HG03571 (cell line): ENCODE measurements at regions not wholly inside any gene's neighbourhood (a gene's known extent, or its start where the extent isn't known, plus 50 kb on each side); places are given as distances from the start of the nearest gene placed in this dataset.

Experiments used
- ATAC-seq: cut with Tn5 transposase; IDR thresholded peaks from one replicate; pipeline ENCODE4 v1.9.1; 2021; ENCODE audit not compliant: unreplicated experiment

DNA sequence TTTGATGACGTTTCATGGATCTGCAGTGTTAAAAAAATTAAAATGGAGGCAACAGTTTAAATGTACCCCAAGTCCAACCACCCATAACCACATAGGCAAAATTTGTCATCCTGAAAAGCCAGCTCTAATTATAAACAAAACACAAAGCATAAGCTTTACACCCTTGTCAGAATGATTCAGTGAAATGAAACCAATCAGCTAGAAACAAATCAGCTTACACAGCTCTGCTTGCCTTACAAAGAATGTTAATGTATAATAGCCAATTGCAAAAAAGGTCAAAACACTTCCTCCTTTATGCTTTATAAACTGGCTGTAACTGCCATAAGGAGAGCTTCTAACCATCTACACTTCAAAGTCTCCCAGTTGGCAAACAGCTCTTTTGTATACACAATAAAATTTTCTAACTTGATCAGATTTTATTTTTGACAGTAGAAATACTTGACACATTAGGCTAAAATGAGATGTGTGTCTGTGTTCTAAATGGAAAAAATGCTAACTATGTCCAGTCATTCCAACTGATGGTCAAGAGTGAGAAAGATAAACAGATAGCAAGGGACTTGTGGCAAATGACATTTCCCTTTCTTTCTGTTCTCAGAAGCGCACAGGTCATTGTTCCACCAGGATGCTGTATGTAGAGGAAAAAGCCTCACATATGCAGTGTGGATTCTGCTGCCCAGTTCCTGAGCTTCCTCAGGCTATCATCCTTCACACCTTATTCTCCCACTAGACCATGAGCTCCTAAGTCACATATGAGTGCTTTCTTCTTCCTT is 344.3 kb upstream of the ID4 start:
- no peak for ATAC-seq

DNA sequence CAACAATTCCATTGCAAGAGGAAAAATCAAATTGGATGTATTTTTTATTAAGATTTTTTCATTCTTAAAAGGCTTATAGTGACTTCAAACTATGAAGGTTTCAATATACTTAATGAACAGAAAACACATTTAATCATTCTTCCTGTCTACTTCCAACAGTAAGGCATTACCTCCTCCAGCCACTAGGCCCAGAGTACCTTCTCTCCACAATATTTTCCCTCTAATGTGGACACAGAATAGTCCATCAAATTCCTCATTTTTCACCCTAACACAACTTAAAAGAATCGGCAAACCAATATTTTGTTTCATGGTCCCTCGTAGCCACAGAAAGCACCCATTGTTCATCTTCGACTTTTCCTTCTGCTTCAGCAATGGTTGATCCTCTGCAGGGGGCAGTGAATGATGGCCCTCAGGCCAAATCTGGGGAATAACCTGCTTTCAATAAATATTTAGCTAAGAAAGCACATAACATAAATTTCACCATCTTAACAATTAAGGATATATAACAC is 335.4 kb upstream of the ID4 start:
- no peak for ATAC-seq

DNA sequence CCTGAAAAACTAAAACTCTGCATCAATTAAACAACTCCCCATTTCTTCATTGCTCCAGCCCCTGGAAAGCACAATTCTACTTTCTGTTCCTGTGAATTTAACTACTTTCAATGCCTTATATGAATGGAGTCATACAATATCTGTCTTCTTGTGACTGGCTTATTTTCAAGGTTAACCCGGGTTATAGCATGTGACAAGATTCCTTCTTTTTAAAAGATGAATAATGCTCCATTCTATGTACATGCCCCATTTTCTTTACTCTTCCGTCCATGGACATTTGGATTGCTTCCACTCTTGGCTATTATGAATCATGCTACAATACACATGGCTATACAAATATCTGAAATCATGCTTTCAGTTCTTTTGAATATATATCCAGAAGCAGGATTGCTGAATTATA is 334.9 kb upstream of the ID4 start:
- ATAC-seq: no peak

DNA sequence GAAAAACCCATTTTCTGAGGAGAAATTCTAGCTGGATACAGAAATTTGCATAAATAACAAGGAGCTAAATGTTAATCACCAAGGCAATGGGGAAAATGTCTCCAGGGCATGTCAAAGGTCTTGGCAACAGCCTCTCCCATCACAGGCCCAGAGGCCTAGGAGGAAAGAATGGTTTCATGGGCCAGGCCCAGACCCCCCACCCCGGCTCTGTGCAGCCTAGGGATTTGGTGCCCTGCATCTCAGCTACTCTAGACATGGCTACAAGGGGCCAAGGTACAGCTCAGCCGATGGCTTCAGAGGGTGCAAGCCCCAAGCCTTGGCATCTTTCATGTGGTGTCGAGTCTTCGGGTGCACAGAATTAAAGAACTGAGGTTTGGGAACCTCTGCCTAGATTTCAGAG is 321.2 kb upstream of the ID4 start:
- ATAC-seq: no peak

DNA sequence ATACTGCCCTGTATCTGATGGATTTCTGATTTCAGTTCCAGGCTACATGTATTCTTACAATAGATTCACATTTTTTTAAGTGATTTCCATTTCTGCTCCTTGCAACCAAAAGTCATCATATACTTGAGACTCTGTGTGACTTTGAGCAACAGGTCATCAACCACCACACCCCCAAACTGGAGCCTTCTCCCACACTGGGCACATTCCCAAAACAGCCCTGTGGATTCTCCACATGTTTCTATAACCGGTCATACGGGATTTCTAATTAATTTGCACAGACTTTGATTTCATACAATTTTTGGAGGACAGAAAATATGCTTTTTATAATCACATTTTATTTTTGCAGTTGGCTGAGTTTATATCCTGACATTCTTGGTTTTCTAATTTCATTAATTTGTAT is 317.2 kb upstream of the ID4 start:
- ATAC-seq: no peak

DNA sequence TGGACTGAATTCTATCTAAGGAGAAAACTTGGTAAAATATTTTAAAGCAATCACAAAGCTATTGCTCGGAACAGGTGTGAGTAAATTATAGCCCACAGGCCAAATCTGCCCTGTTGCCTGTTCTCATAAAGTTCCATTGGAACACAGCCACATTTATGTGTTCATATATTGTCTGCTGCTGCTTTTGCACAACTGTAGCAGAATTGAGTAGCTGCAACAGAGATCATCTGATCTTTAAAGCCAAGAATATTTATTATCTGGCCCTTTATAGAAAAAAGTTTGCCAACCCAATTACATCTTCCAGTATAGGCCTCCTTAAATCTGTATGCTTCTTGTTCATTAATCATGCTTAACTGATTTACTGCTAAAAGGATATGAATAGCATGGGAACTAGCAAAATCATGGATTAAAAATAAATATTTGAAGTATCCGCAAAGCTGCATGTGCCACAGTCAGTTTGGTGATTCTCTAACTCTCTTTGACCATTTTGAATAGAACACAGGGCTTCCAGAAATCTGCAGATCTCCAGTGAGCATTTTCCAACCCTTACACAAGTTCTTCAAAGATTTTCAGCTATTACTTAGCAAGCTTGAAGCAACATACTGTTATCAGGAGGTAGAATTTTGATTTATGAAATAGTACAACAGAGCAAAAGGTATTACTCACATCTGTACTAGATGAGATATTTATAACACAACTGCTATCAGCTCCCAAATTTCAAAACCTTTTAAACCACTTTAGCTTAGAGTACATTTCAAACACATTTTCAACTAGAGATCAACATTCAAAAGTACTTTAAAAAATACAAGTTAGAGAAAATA is 312.6 kb upstream of the ID4 start:
- no peak for ATAC-seq

DNA sequence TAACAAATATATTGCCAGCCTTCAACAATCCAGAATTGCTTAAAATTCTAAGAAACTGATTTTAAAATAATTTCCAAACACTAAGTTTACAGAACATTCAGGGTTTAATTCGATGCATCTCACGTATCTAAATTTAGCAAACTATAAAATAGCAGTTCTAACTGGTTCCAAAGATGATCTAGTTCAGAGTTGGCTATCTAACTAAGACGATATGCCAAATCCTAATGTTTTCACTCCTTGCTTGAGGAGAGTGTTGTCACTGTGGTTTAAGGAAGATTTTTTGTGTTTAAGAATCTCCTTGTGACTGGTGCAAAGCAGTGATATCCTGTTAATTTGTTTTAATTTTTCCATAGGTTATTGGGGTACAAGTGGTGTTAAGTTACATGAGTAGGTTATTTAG is 311.5 kb upstream of the ID4 start:
- no peak for ATAC-seq

DNA sequence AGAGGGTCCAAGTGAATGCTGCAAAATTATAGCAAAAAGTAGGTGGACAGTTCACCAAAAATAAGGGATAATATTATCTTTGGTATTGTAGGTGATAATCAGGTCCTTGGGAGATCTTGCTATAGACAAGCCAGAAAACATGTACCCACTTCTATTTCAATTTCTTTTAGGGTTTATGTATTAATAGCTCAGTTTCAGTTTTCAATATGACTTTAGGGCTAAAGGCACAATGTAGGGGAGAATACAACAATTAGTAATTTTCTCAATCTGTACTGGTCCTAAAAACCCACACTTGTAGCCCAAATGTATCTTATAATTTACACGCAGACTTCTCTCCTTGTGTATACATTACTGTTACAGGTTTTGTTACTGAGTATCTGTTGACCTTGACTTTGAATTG is 307.0 kb upstream of the ID4 start:
- no peak for ATAC-seq

DNA sequence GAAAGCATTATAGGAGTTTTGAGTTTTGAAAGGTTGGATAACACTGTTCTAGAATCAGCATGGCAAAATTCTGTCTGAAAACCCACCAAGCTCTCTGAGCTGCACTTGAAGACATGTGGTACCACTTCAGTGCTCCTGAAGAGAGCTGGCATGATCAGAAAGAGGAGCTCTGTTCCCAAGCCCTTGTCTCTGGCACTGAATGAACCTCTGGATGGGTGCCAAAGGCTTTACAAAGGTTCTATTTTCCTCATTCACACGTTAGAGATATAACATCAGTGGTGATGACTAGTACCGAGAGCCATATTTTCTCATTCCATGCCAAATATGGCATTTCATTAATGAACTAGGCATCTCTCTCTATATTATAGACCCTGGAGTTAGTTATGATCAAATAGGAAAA is 301.8 kb upstream of the ID4 start:
- ATAC-seq: no peak

DNA sequence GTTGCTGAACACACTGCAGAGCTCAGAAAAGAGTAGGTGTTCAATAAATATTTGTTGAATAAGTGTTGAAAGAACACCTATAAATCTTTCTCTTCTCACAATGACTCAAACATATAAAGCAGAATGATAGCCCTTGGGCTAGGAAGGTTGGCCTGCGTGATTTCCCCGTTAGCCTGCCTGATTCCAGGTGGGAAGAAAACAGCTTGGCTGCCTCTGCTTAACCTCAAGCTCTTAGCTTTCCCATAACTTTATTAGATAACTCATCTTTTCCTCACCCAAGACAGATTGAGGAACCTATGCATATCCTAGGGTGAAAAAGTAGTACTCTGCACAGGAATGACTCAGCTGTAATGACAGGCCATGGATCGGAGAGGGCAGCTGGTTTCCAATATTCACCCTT is 300.3 kb upstream of the ID4 start:
- no peak for ATAC-seq

DNA sequence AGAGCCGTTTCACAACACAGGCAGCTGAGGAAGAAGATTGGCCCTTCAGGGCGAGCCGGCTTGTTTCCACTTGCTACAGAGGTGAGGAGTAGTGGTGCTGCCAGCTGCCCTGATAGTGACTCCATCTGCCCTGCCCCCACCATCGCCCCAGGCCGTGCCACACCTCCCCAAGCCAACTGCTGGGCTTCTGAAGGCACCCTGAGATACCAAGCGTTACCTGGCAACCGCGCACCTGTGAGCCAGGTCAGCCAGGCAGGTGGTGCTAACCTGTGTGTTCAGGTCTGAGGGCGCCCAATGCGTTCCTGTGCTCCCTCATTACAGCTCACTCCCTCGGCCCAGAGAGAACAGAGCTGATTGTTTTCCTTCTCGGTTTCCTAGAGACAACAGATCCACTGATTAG is 299.1 kb upstream of the ID4 start:
- ATAC-seq: no peak

DNA sequence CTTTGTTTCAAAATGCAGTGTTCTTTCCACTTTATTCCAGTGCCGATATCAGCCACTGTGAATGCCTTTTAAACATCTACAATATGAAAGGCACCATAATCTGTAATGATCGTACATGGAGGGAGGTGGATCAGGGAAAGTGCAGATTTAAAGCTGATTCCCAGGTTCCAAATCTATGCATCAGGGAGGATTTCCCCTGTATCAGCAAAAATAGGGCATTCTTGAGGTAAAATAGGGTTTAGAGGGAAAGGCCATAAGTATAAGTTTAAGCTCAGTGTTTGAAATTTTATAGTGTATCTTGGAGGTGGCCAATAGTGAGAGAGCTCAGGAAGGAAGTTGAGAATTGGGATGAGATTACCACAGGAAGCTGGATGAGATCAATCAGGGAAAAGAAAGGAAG is 289.7 kb upstream of the ID4 start:
- ATAC-seq: no peak

DNA sequence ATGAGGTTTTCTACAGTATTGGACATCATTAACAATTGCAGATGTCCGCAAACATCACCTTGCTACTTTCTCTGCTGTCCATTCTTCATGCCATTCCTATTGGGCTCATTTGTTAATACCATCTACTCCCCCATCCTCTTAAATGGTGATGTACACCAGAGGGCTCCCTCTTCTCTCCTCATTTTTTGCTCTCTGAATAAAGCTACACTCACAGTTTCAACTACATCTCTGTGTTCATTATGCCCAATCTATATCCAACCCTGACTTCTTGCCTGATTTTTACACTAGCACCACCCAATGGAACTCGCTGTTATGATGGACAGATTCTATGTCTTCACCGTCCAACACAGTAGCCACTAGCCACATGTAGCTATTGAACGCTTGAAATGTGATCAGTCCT is 288.1 kb upstream of the ID4 start:
- ATAC-seq: no peak

DNA sequence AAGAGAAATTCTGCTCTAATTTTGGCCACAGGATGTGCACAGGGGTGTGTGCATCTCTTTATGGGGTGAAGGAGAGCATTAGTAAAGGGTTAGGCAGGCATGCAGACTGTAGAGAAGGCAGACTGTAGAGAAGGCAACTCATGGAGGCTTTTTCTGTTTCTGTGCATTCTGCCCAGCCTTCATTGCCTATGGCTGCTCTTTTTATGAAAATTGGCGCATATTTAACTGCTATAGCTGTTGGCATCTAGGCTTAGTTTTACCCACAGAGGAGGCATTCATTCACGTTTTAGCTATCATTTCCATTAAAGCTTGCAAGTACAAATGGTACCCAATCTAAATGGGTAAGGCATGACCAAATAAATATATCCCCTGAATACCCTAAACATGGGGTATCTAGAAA is 286.8 kb upstream of the ID4 start:
- ATAC-seq: no peak

DNA sequence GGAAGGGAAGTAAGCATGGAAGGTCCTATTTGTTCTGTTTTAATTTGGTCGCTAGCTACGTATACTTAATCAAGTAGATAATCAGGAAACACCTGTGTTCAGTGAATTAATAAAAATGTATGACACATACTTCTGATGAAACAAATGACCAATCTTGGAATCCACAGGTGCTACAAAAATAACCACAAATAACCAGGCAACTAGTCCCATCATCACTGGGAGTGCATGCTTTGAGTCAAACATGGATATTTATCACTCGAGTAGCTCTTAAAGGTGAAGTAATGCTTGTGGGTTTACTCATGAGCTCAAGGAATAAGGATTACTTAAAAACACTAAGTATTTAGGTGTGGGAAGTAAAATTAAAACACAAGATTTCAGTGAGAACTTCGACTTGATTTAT is 285.6 kb upstream of the ID4 start:
- ATAC-seq: no peak

DNA sequence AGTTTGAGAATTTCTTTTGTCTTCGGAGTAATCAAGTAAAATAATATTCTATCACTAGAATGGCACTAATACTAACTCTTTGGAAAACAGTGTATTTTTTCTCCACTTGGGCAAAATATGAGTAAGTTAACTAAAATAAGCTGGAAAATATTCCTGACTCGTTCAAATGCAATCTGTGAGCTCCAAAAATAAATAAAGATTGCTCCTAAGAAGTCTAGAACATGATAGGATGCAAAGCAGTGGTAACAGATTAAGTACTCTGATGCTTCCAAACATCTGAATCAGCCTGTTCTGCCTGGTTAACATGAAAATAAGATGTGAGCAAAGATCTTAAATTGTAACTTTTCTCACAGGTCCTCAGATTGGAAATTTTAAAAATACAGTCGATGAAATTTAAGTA is 285.1 kb upstream of the ID4 start:
- no peak for ATAC-seq

DNA sequence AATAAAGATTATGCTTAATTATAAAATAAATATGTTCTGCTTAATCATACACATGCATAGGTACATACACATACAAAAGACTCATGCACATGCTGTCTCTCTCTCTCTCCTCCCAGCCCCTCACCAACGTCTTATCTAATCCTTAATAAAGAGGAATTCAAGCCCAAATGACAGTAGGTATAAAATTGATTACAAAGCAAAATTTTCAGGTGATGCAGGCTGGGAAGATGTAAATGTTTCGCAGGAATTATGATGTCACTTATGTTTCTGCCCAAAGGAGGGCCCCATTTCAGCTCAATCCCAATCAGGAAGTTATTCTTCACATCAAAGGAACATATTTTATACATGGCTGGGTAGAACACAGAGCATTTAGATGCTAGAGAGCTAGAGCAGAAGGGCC is 284.6 kb upstream of the ID4 start:
- no peak for ATAC-seq

DNA sequence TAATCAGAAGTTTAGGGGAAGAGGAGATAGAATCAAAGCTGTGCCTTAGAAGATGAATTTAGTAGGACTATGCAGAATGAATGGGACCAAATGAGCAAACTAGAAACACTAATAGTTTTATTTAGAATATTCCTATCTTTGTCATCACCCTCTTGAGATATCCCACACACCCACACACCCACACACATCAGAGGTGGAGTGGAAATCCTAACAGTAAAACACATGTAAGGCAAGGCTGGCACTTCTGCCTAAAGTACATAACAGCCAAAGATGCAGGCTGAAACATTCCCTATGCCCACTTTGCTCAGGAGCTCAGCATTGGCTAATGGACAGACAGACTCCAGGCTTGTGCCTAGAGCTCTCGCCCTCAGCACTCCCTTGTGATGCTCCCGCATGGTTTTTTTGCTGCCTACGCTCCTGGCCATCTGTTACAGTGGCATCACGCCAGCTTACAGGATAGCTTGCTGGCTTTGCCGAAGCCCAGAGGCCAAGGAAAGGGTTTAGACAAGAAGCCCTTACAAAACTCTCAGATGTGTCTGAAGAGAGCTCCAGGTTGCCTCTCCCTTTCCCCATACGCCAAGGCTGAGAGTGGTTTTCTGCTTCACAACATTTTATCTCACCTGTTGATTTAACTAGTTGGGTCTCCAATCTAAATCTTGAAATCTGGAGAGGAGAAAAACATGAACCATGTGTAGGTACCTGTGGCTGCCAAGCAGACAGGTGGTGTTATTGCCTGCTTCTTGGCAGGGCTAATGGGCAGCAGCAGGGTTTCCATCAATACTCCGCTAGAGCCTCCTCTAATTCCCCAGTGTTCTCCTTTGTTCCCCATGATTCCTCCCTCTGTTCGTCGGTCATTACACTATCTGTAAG is 282.6 kb upstream of the ID4 start:
- ATAC-seq: no peak

DNA sequence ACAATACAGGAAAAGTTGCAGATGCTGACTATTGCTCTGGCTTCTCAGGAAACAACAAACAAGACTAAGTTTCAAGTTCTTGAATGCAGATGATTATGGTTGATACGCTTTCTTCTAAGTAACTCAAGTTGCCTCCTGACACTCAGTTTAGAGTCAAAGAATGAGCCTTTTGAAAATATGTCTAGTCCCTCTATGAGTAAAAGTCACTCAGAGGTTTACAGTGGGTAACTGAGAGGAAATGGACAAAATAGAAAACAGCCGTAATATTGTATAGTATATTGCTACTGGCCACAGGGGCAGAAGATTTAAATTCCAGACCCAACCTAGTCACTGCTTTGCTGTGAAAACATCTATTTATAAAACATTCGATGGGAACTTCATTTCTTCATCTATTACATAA is 280.0 kb upstream of the ID4 start:
- no peak for ATAC-seq

DNA sequence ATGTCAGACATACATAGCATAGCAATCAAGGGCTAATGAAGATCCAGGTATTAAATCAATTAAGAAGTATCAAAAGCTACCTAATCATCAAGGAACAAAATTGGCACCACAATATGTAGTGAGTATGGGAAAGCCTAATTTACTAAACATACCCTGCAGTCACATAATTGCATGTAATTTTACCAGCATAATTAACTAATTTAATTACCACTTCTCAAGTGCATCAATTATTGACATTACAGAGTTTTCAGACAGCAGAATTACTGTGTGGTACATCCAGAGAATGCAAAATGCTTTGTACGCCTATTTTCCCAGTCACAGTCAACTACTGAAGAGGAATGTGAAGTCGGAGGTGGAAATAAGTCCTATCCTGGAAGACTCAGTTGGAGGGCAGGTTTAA is 279.0 kb upstream of the ID4 start:
- no peak for ATAC-seq

DNA sequence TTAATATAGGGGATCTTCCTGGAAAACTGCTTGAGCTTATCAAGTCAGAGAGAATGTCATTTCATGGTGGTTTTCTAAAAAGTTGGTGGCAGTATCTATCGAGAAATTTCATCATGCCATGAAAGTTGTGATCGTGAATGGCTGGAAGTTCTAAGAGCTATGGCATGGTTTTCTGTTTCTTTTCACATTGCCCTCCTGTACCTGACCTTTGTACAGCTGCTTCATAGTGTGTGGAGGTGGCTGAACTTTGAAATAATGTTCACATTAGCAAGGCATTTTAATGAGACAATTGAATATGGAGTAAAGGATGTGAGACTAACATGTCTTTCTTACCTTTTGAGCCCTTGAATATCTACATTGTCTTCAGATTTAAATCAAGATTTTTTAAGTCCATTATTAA is 278.2 kb upstream of the ID4 start:
- no peak for ATAC-seq

DNA sequence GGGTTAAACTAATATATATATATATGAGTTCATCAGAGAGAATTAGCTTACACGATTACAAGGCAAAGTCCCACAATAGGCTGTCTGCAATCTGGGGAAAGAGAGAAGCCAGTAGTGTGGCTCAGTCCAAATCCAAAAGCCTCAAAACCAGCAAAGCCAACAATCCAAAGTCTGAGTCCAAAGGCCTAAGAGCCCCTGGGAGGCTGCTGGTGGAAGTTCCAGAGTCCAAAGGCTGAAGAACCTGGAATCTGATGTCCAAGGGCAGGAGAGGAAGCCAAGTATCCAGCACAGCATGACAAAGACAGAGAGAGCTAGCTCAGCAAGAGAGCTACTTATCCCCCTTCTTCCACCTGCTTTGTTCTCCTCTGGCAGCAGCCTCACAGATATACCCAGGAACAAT is 274.7 kb upstream of the ID4 start:
- no peak for ATAC-seq
